ENCODE measurements at regions not wholly inside any gene's neighbourhood (a gene's known extent, or its start where the extent isn't known, plus 50 kb on each side); places are given as distances from the start of the nearest gene placed in this dataset.

- H4K91ac ChIP-seq (replicated peaks; ENCODE audit: insufficient read length, low read length): no peak overlapping the region
- H3K9ac ChIP-seq (replicated peaks in 1 of 4; ENCODE audit: extremely low read depth in 1 of 4, low read depth in 3 of 4, low read length in 3 of 4): no peak overlapping the region
- DNase-seq (ENCODE audit: low read depth in 1 of 2, low spot score in 2 of 2): no peak
- no peaks in the 10 kb centered on the region for H4K20me1 ChIP-seq (replicated peaks in 1 of 2; ENCODE audit: control insufficient read depth in 1 of 2, insufficient read depth in 2 of 2, low read length in 2 of 2)
- H2AFZ ChIP-seq (ENCODE audit: low read length): no peak overlapping the region
- CTCF ChIA-PET (ENCODE audit: partially characterized antibody): interaction anchor here (1.5 to 7.9 kb wide), 3 partner anchors 14 to 73 kb away, joined by 3 to 58 read pairs (median 5); no protein-coding TSS in a partner anchor
- H3K14ac ChIP-seq (ENCODE audit: insufficient read length): no peak overlapping the region
- no peak overlapping the region for H2AK5ac ChIP-seq (ENCODE audit: low read depth, low read length)
- no peak overlapping the region for H4K8ac ChIP-seq (ENCODE audit: extremely low read depth, insufficient read depth, low read length)
- POLR2A ChIA-PET (ENCODE audit: partially characterized antibody): no interaction called here
- no peak overlapping the region for H3K18ac ChIP-seq (ENCODE audit: extremely low read depth, low read length)
- no peak overlapping the region for H3K4me2 ChIP-seq (ENCODE audit: insufficient read depth in 1 of 2, low read depth in 2 of 2, low read length in 2 of 2)
- H3K4ac ChIP-seq (replicated peaks; ENCODE audit: insufficient read length, low read depth, low read length): no peak overlapping the region
- no peak overlapping the region for H2BK12ac ChIP-seq (ENCODE audit: low read depth, low read length)
- H2BK15ac ChIP-seq (ENCODE audit: low read length): no peak overlapping the region
- no peaks in the 10 kb centered on the region for H3K79me1 ChIP-seq (ENCODE audit: low read depth, low read length)
- FAIRE-seq: no peak
- H3K4me3 ChIP-seq (ENCODE audit: extremely low read depth in 1 of 4, insufficient read depth in 2 of 4, low read depth in 3 of 4, low read length in 4 of 4): no peak overlapping the region
- no peak overlapping the region for H3K23ac ChIP-seq (ENCODE audit: insufficient read length)
- no peak overlapping the region for H4K5ac ChIP-seq (ENCODE audit: insufficient read length, low read depth, low read length)
- peaks cover 0 to 3% of the 10 kb centered on the region in 2 experiments; a peak in 1 of 4 replicates for H3K9me3 ChIP-seq (ENCODE audit: insufficient read depth in 2 of 2, low read depth in 1 of 2, low read length in 1 of 2)
- H3K56ac ChIP-seq (replicated peaks; ENCODE audit: insufficient read length, low read depth, low read length): no peak overlapping the region
- no peak overlapping the region for H3K27ac ChIP-seq (ENCODE audit: low read depth, low read length)
- no peaks in the 10 kb centered on the region for H3K79me2 ChIP-seq (ENCODE audit: control insufficient read depth in 1 of 2, insufficient read depth in 2 of 2, low read length in 2 of 2)
- no peaks in the 10 kb centered on the region for H3K4me1 ChIP-seq (replicated peaks in 1 of 4; ENCODE audit: control insufficient read depth in 3 of 4, insufficient read depth in 4 of 4, low read length in 3 of 4)
- H3K23me2 ChIP-seq (ENCODE audit: low read depth, low read length): no peaks in the 10 kb centered on the region; the same call in 1 of the 2 replicates
- H2BK120ac ChIP-seq (replicated peaks; ENCODE audit: low read depth, low read length): no peak overlapping the region
- H2BK5ac ChIP-seq (ENCODE audit: low read depth, low read length): no peak overlapping the region
- no peaks in the 10 kb centered on the region for H3K27me3 ChIP-seq (replicated peaks in 1 of 4; ENCODE audit: control insufficient read depth in 3 of 4, extremely low read depth in 1 of 4, insufficient read depth in 3 of 4, low read length in 3 of 4)
- WGBS, 2 experiments (ENCODE audit: extremely low coverage in 1 of 2, insufficient coverage in 1 of 2, insufficient read length in 1 of 2, insufficient replicate concordance in 2 of 2, low coverage in 1 of 2, low lambda C conversion rate in 2 of 2, missing lambda C conversion rate in 1 of 2): 86% methylated on average over 6 of the region's 6 CpGs; no CpG with 5 or more reads in 1 of the 2 experiments
- H3K36me3 ChIP-seq (ENCODE audit: control insufficient read depth in 2 of 4, insufficient read depth in 4 of 4, low read length in 3 of 4): no peaks in the 10 kb centered on the region
- no peak overlapping the region for H2BK20ac ChIP-seq (ENCODE audit: low read length)
- no peak for TF ChIP-seq RXRA (IDR thresholded peaks at IDR 0.05; ENCODE audit: insufficient read depth, low read depth, low read length)
- TF ChIP-seq CHD2 (IDR thresholded peaks at IDR 0.05; ENCODE audit: low read length): no peak
- TF ChIP-seq BACH1 (IDR thresholded peaks at IDR 0.05; ENCODE audit: low read length): no peak
- no peak for TF ChIP-seq RNF2 (IDR thresholded peaks at IDR 0.05; ENCODE audit: borderline replicate concordance, low read depth, low read length, missing control alignments, poor library complexity, severe bottlenecking)
- TF ChIP-seq SIRT6 (IDR thresholded peaks at IDR 0.05; ENCODE audit: low read length): no peak
- TF ChIP-seq KDM5A (IDR thresholded peaks at IDR 0.05; ENCODE audit: low read length): no peak
- no peak for TF ChIP-seq NRF1 (IDR thresholded peaks at IDR 0.05; ENCODE audit: low read depth, low read length)
- TF ChIP-seq JUND (IDR thresholded peaks at IDR 0.05; ENCODE audit: low read length): no peak
- TF ChIP-seq BRCA1 (IDR thresholded peaks at IDR 0.05; ENCODE audit: low read depth, low read length): no peak
- TF ChIP-seq GTF2F1 (IDR thresholded peaks at IDR 0.05; ENCODE audit: borderline replicate concordance, low read depth, low read length): no peak
- TF ChIP-seq MAX (IDR thresholded peaks at IDR 0.05): no peak
- no peak for TF ChIP-seq KDM4A (IDR thresholded peaks at IDR 0.05; ENCODE audit: low read depth, low read length, severe bottlenecking)
- no peak for TF ChIP-seq RBBP5 (IDR thresholded peaks at IDR 0.05; ENCODE audit: borderline replicate concordance, low read depth, low read length)
- no peak for TF ChIP-seq POLR2A (IDR thresholded peaks at IDR 0.05; ENCODE audit: control extremely low read depth in 1 of 2, low read depth in 2 of 2, low read length in 2 of 2)
- no peak for TF ChIP-seq EP300 (IDR thresholded peaks at IDR 0.05; ENCODE audit: borderline replicate concordance in 1 of 2, low read depth in 2 of 2, low read length in 2 of 2)
- no peak for TF ChIP-seq YY1 (IDR thresholded peaks at IDR 0.05; ENCODE audit: low read depth, low read length)
Measured at GRCh38 chr9:7346144-7346543, 453.4 kb downstream of the DMAC1 start.

Measured in H1 (cell line).